Gastrocnemius medialis (tissue), 4 donors: ENCODE measurements at regions not wholly inside any gene's neighbourhood (a gene's known extent, or its start where the extent isn't known, plus 50 kb on each side); places are given as distances from the start of the nearest gene placed in this dataset.

Source experiments
- ATAC-seq, 2 donors: fragments of 150-250 bp; one replicate each; pipeline ENCODE4 v1.9.1; 2016
- DNase-seq, 2 donors: peaks; one replicate each; pipeline ENCODE4 v3.0.0-alpha.2; 2019
- H3K27ac ChIP-seq, 4 donors: fragments of 200-600 bp; sonication (generic); 1 replicate in 1 of 4; 2 replicates in 3 of 4; pipeline ENCODE4 v1.5.1; 2016 to 2018; ENCODE audit warnings: mild to moderate bottlenecking in 2 of 4, moderate library complexity in 1 of 4
- H3K27me3 ChIP-seq, 3 donors: fragments of 200-600 bp; sonication (generic) in 2 of 3; 1 replicate in 1 of 3; 2 replicates in 2 of 3; pipeline versions ENCODE4 v1.5.1 to v1.6.0; 2016 to 2019; ENCODE audit warnings: mild to moderate bottlenecking in 1 of 3, moderate library complexity in 1 of 3
- H3K36me3 ChIP-seq, 2 donors: fragments of 200-600 bp; sonication (generic) in 1 of 2; one replicate each; pipeline ENCODE4 v1.5.1; 2017 to 2018
- H3K4me1 ChIP-seq, 2 donors: fragments of 200-600 bp; sonication (generic) in 1 of 2; one replicate each; pipeline ENCODE4 v1.5.1; 2016 to 2017; ENCODE audit warnings: mild to moderate bottlenecking in 2 of 2
- H3K4me3 ChIP-seq, 4 donors: fragments of 200-600 bp; sonication (generic) in 3 of 4; 1 replicate in 1 of 4; 2 replicates in 3 of 4; pipeline ENCODE4 v1.5.1; 2016 to 2019; ENCODE audit warnings: mild to moderate bottlenecking in 2 of 4
- H3K9me3 ChIP-seq, 3 donors: fragments of 200-600 bp; sonication (generic) in 2 of 3; 1 replicate in 1 of 3; 2 replicates in 2 of 3; pipeline ENCODE4 v1.5.1; 2016 to 2019
- POLR2A ChIP-seq, 2 donors: fragments of 450-650 bp; IDR thresholded peaks; one replicate each; pipeline ENCODE4 v1.6.1; 2017; ENCODE audit warnings: antibody characterized with exemption in 2 of 2, mild to moderate bottlenecking in 2 of 2, moderate library complexity in 2 of 2
- in situ Hi-C, 4 donors: fragments of 200-750 bp; cut with MboI; loops; one replicate each; pipeline versions ENCODE4 v1.15.0 to v1.8.0; 2017; ENCODE audit warnings: low sequenced_read_pairs in 4 of 4
- intact Hi-C: fragments of 100-400 bp; cut with DNase I; formaldehyde crosslinking; loops from one replicate; pipeline ENCODE4 v1.15.1; 2023; ENCODE audit warnings: low total_unique reads
- TF ChIP-seq, protein P1 (sequence below), 5 experiments: fragments of 450-650 bp in 3 of 5; fragments of 200-600 bp in 2 of 5; sonication (generic) in 2 of 5; IDR thresholded peaks in 4 of 5; conservative IDR thresholded peaks in 1 of 5; 1 replicate in 4 of 5; 2 replicates in 1 of 5; pipeline ENCODE4 v1.5.1; 2016 to 2019; ENCODE audit warnings: antibody characterized with exemption in 5 of 5, mild to moderate bottlenecking in 3 of 5, moderate library complexity in 3 of 5

DNA sequence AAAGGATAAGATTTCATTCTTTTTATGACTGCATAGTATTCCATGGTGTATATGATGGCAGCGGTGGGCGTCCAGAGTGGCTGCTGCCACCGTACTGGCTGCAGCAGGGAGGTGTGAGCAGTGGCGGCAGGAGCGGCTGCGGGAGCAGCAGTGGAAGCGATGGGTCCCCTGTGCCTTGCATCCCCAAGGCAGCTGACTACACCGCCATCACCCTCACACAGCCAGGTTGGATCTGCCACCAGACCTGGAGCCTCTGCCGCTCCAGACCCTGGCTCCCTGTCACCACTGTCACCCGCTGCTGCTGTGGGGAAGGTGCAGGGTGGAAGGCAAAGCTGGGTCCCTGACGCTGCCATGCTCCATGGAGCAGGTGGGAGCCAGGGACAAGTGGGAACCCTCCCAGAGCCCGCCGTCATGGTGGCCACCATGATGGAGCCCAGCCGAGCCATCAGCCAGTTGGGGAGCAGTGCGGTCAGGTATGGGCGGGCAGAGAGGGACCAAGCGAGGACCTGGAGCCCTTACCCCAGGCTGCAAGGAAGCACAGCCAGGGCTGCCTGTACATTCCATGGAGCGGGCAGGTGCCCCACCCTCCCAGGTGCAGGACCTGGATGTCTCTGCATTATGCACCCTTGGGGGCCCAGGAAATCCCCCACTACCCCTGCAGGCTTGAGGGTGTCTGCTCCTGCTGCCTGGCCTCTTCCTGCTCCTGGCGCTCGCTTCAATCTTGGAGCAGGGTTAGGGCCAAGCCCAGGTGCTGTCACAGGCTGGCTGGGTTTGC lies 226.1 kb downstream of the OTOR start:
- ATAC-seq: no peak

DNA sequence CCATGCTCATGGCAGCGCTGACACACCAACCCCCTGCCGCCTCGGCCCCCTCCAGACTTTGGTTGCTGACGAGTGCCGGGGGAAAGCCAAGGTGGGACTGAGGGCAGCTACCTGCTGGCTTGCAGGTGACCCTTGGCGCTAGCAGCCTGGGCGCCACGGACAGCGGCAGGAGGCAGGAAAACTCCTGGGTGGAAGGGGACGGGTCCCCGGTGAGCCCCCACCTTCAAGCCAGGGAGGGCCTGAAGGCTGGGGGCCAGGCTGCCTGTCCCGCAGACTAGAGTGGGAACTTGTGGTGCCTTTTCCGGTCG lies 226.7 kb downstream of the OTOR start:
- ATAC-seq: no peak
- TF ChIP-seq, protein P1, sequence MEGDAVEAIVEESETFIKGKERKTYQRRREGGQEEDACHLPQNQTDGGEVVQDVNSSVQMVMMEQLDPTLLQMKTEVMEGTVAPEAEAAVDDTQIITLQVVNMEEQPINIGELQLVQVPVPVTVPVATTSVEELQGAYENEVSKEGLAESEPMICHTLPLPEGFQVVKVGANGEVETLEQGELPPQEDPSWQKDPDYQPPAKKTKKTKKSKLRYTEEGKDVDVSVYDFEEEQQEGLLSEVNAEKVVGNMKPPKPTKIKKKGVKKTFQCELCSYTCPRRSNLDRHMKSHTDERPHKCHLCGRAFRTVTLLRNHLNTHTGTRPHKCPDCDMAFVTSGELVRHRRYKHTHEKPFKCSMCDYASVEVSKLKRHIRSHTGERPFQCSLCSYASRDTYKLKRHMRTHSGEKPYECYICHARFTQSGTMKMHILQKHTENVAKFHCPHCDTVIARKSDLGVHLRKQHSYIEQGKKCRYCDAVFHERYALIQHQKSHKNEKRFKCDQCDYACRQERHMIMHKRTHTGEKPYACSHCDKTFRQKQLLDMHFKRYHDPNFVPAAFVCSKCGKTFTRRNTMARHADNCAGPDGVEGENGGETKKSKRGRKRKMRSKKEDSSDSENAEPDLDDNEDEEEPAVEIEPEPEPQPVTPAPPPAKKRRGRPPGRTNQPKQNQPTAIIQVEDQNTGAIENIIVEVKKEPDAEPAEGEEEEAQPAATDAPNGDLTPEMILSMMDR (IDR thresholded peaks at IDR 0.05 in 4 of 5, conservative IDR thresholded peaks at IDR 0.05 in 1 of 5): no peak
- no peak for TF ChIP-seq POLR2A (IDR thresholded peaks at IDR 0.05)
- Histone ChIP-seq H3K27me3 (no peaks in the 10 kb centered on the region), H3K4me1 (no peaks in the 10 kb centered on the region), H3K27ac (no peak overlapping the region), H3K9me3 (no peaks in the 10 kb centered on the region), H3K36me3 (no peaks in the 10 kb centered on the region), H3K4me3 (no peak overlapping the region)
- DNase-seq: no peak
- in situ Hi-C loops: loop anchor here in 1 of 4 donors (25.0 kb wide), 1 partner anchor 112 kb away; no protein-coding TSS in a partner anchor
- intact Hi-C loops: no loop called here

More for the DNA sequence above, 226.1 kb downstream of the OTOR start:
- Histone ChIP-seq H3K27me3 (no peaks in the 10 kb centered on the region), H3K4me1 (no peaks in the 10 kb centered on the region), H3K36me3 (no peaks in the 10 kb centered on the region), H3K27ac (no peak overlapping the region), H3K4me3 (no peak overlapping the region), H3K9me3 (no peaks in the 10 kb centered on the region)
- intact Hi-C loops: no loop called here
- DNase-seq: no peak
- TF ChIP-seq POLR2A (IDR thresholded peaks at IDR 0.05): no peak
- TF ChIP-seq, protein P1 (IDR thresholded peaks at IDR 0.05 in 4 of 5, conservative IDR thresholded peaks at IDR 0.05 in 1 of 5): no peak
- in situ Hi-C loops: no loop called here

DNA sequence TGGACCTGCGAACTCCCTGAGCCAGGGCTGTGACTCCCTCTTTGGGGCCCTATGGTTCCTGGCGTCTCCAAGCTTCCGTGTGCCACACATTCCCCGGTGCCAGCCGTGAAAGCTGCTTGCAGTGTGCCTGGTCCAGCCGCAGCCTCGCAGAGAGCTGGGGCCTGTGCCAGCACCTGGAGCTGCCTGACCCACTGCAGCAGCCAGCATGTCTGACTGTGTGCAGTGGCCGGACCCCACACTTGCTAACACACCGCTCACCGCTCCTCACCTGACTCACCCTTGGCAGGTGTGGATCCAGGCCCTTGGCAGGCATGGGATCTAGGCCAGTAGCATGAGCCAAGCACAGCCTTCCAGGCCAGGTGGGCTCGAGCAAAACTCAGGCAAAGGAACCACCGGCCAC lies 227.5 kb downstream of the OTOR start:
- H3K9me3 ChIP-seq: no peaks in the 10 kb centered on the region
- H3K36me3 ChIP-seq: no peaks in the 10 kb centered on the region
- no peaks in the 10 kb centered on the region for H3K27me3 ChIP-seq
- no peak for TF ChIP-seq POLR2A (IDR thresholded peaks at IDR 0.05)
- TF ChIP-seq, protein P1 (IDR thresholded peaks at IDR 0.05 in 4 of 5, conservative IDR thresholded peaks at IDR 0.05 in 1 of 5): no peak
- intact Hi-C loops: no loop called here
- H3K4me3 ChIP-seq: no peak overlapping the region
- no peak for DNase-seq
- H3K27ac ChIP-seq: no peak overlapping the region
- H3K4me1 ChIP-seq: no peaks in the 10 kb centered on the region
- ATAC-seq: no peak
- in situ Hi-C loops: loop anchor here in 1 of 4 donors (25.0 kb wide), 1 partner anchor 112 kb away; no protein-coding TSS in a partner anchor

DNA sequence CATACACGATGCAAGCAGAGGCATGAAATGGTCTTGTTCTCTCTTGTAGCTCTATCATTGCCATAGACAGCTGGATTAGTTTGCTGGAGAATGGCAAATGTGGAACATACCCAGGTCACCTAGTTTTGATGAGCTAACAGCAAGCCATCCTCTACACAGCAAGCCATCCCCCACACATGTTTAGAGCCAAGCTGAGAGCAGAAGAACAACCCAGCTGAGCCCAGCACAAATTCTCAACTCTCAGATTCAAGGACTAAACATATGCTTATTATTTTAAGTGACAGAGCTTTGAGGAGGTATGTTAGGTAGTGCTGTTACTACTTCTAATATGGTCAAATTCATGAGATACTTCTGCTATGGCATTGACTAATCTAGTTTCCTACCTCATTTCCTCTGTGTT lies 230.3 kb downstream of the OTOR start:
- ATAC-seq (no peak), DNase-seq (no peak)
- TF ChIP-seq, protein P1 (IDR thresholded peaks at IDR 0.05 in 4 of 5, conservative IDR thresholded peaks at IDR 0.05 in 1 of 5): no peak
- no peak for TF ChIP-seq POLR2A (IDR thresholded peaks at IDR 0.05)
- in situ Hi-C loops: loop anchor here in 1 of 4 donors (25.0 kb wide), 1 partner anchor 109 kb away; no protein-coding TSS in a partner anchor
- Histone ChIP-seq H3K27ac (no peak overlapping the region), H3K4me3 (no peak overlapping the region), H3K9me3 (no peaks in the 10 kb centered on the region), H3K4me1 (no peaks in the 10 kb centered on the region), H3K27me3 (no peaks in the 10 kb centered on the region), H3K36me3 (no peaks in the 10 kb centered on the region)
- intact Hi-C loops: no loop called here
